ENCODE measurements at regions not wholly inside any gene's neighbourhood (a gene's known extent, or its start where the extent isn't known, plus 50 kb on each side); places are given as distances from the start of the nearest gene placed in this dataset.
"Not testable (repeated sequence)": the region's sequence is repeated elsewhere in the genome, so short reads cannot be mapped to it uniquely, and the experiment has no call there.

DNA sequence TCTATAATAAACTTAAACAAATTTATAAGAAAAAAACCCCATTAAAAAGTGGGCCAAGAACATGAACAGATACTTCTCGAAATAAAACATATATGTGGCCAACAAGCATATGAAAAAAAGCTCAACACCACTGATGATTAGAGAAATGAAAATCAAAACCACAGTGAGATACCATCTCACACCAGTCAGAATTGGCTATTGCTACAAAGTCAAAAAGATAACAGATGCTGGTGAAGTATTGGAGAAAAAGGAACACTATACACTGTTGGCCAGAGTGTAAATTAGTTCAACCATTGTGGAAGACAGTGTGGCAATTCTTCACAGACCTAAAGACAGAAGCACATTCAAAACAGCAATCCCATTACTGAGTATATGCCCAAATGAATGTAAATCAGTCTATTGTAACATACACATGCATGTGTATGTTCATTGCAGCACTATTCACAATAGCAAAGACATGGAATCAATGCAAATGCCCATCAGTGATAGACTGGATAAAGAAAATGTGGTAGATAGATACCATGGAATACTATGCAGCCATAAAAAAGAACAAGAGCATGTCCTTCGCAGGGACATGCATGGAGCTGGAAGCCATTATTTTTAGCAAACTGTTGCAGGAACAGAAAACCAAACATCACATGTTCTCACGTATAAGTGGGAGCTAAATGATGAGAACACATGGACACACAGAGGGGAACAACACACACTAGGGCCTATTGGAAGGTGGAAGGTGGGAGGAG lies 313.4 kb downstream of the GATA3 start:
- TF ChIP-seq, protein P1, sequence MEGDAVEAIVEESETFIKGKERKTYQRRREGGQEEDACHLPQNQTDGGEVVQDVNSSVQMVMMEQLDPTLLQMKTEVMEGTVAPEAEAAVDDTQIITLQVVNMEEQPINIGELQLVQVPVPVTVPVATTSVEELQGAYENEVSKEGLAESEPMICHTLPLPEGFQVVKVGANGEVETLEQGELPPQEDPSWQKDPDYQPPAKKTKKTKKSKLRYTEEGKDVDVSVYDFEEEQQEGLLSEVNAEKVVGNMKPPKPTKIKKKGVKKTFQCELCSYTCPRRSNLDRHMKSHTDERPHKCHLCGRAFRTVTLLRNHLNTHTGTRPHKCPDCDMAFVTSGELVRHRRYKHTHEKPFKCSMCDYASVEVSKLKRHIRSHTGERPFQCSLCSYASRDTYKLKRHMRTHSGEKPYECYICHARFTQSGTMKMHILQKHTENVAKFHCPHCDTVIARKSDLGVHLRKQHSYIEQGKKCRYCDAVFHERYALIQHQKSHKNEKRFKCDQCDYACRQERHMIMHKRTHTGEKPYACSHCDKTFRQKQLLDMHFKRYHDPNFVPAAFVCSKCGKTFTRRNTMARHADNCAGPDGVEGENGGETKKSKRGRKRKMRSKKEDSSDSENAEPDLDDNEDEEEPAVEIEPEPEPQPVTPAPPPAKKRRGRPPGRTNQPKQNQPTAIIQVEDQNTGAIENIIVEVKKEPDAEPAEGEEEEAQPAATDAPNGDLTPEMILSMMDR (IDR thresholded peaks at IDR 0.05), result not testable (repeated sequence)
- not testable (repeated sequence) for TF ChIP-seq POLR2A (IDR thresholded peaks at IDR 0.05)
